ENCODE measurements at regions not wholly inside any gene's neighbourhood (a gene's known extent, or its start where the extent isn't known, plus 50 kb on each side); places are given as distances from the start of the nearest gene placed in this dataset.

- no peak for TF ChIP-seq ZFX (IDR thresholded peaks at IDR 0.05; ENCODE audit: borderline replicate concordance)
- TF ChIP-seq, protein P1, sequence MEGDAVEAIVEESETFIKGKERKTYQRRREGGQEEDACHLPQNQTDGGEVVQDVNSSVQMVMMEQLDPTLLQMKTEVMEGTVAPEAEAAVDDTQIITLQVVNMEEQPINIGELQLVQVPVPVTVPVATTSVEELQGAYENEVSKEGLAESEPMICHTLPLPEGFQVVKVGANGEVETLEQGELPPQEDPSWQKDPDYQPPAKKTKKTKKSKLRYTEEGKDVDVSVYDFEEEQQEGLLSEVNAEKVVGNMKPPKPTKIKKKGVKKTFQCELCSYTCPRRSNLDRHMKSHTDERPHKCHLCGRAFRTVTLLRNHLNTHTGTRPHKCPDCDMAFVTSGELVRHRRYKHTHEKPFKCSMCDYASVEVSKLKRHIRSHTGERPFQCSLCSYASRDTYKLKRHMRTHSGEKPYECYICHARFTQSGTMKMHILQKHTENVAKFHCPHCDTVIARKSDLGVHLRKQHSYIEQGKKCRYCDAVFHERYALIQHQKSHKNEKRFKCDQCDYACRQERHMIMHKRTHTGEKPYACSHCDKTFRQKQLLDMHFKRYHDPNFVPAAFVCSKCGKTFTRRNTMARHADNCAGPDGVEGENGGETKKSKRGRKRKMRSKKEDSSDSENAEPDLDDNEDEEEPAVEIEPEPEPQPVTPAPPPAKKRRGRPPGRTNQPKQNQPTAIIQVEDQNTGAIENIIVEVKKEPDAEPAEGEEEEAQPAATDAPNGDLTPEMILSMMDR (IDR thresholded peaks at IDR 0.05) = no peak
- H3K27ac ChIP-seq = no peak overlapping the region
Measured at GRCh38 chr16:86739808-86740207, 161.5 kb downstream of the FOXL1 start.

DNA sequence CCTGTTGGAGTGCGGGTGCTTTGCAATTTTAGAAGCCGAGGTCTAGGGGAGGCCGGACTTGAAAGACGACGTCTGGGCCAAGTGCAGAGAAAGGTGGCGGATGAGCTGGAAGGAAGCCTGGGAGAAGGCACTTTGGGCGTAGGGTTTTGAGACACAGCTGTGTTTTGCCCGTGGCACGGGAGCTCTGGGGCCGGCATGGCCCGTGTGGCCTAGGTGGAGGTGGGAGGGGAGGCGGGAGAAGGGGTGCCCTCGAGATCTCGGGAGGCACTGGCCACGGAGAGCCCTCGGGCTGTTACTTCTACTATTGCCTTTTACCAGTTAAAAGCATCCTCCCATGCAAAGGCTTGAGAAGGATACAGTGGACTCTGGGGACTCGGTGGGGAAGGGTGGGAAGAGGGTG is 161.9 kb downstream of the FOXL1 start:
- TF ChIP-seq ZFX (IDR thresholded peaks at IDR 0.05; ENCODE audit: borderline replicate concordance) = no peak
- TF ChIP-seq, protein P1 (IDR thresholded peaks at IDR 0.05) = no peak
- H3K27ac ChIP-seq = no peak overlapping the region

- TF ChIP-seq, protein P1 (IDR thresholded peaks at IDR 0.05) = no peak
- TF ChIP-seq ZFX (IDR thresholded peaks at IDR 0.05; ENCODE audit: borderline replicate concordance) = no peak
- no peak overlapping the region for H3K27ac ChIP-seq
Measured at GRCh38 chr16:86740906-86741799, 162.8 kb downstream of the FOXL1 start.

GRCh38 chr16:86747761-86748160 is 169.4 kb downstream of the FOXL1 start:
- TF ChIP-seq ZFX (IDR thresholded peaks at IDR 0.05; ENCODE audit: borderline replicate concordance) = no peak
- TF ChIP-seq, protein P1 (IDR thresholded peaks at IDR 0.05) = no peak
- H3K27ac ChIP-seq = no peak overlapping the region

DNA sequence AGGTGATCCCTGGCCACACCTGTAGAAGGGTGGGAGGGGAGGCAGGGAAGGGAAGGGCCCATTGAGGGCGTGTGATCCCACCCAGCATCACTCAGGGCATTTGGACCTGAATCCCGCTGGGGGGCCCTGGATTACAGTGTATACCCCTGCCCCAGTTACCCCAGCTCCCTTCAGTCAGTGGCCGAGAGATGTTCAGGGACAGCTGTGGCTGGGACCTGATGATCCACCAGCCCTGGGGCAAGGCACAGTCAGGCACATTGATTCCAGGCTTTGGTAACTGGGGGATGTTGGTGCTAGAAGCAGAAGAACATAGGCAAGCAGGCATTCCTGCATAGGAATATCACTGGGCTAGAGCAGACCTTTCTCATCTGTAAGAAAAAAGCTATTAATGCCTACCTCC is 170.3 kb downstream of the FOXL1 start:
- no peak for TF ChIP-seq ZFX (IDR thresholded peaks at IDR 0.05; ENCODE audit: borderline replicate concordance)
- TF ChIP-seq, protein P1 (IDR thresholded peaks at IDR 0.05) = no peak
- H3K27ac ChIP-seq = no peak overlapping the region

DNA sequence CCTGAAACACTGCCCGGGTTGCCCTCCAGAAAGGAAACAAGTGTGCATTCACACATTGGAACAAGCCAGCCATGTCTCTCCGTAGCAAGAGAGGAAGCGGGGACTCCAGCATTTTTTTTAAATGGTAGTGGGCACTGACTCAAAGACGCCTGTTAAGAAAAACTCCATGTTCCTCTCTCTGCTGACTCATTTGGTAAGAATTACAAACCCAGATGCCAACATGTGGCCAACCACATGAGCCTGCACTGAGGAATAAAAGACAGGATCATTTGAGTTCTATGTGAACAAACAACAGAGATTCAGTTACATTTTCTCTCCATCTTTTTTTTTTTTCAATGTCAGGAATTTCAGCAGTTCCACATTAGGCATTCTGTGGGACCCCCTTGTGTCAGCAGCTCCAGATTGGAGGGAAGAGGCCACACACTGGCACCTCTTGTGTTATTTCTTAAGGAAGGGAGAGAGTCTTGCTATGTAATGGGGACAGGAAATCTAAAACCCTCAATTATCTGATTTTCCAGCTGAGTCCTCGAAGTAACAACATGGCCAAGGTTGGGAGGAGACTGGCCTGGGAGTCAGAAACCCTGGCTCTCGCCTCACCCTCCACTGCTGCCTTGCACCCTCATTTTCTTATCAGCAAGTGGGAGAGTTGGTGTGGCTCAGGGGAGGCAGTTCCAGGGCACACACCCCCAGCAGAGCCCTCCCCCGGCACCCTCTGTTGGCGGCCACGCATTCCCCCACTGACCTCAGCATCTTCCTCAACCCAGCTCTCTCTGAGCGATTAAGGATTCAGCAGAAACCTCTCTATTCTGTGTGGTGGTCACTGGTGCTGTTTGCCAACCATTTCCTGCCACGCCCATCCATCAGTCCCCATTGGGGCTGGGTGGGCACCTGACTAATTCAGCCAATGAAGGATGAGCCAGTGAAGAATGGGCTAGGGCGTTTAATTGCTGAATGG is 173.0 kb downstream of the FOXL1 start:
- H3K27ac ChIP-seq = no peak overlapping the region

More for the DNA sequence above, 173.0 kb downstream of the FOXL1 start:
- TF ChIP-seq ZFX (IDR thresholded peaks at IDR 0.05; ENCODE audit: borderline replicate concordance) = no peak
- TF ChIP-seq, protein P1 (IDR thresholded peaks at IDR 0.05) = no peak

All from 22Rv1 (cell line).